Mesenchymal stem cell (in vitro differentiated cells and primary cell): ENCODE measurements at regions not wholly inside any gene's neighbourhood (a gene's known extent, or its start where the extent isn't known, plus 50 kb on each side); places are given as distances from the start of the nearest gene placed in this dataset.
"Not testable (repeated sequence)": the region's sequence is repeated elsewhere in the genome, so short reads cannot be mapped to it uniquely, and the experiment has no call there.

ENCODE experiments used
- DNase-seq: peaks from one replicate; pipeline ENCODE4 v3.0.0-alpha.2; 2013
- H2AFZ ChIP-seq: one replicate; pipeline ENCODE4 v1.6.1; 2013; ENCODE audit warnings: low read depth, mild to moderate bottlenecking, control low read depth, inconsistent platforms, low read length, moderate library complexity
- H2AK5ac ChIP-seq: 2 replicates; pipeline ENCODE4 v1.6.1; 2013; ENCODE audit warnings: low read length, moderate library complexity, mild to moderate bottlenecking, inconsistent platforms; ENCODE audit not compliant: severe bottlenecking
- H2BK120ac ChIP-seq: one replicate; pipeline ENCODE4 v1.6.1; 2013; ENCODE audit warnings: low read depth, mild to moderate bottlenecking, inconsistent platforms, low read length, moderate library complexity
- H2BK12ac ChIP-seq, 2 experiments: one replicate each; pipeline ENCODE4 v1.6.1; 2013; ENCODE audit warnings: inconsistent platforms in 2 of 2, low read length in 2 of 2, mild to moderate bottlenecking in 2 of 2, moderate library complexity in 2 of 2, control low read depth in 1 of 2
- H2BK15ac ChIP-seq: one replicate; pipeline ENCODE4 v1.6.1; 2013; ENCODE audit warnings: mild to moderate bottlenecking, low read depth, inconsistent platforms; ENCODE audit not compliant: poor library complexity, severe bottlenecking
- H2BK5ac ChIP-seq: 2 replicates; pipeline ENCODE4 v1.6.1; 2013; ENCODE audit warnings: low read depth, mild to moderate bottlenecking, low read length, control low read depth, inconsistent platforms; ENCODE audit not compliant: poor library complexity, severe bottlenecking
- H3K14ac ChIP-seq, 2 experiments: one replicate each; pipeline ENCODE4 v1.6.1; 2013; ENCODE audit warnings: inconsistent platforms in 2 of 2, low read length in 2 of 2, control low read depth in 1 of 2, mild to moderate bottlenecking in 1 of 2, moderate library complexity in 1 of 2
- H3K18ac ChIP-seq, 2 experiments: one replicate each; pipeline ENCODE4 v1.6.1; 2013; ENCODE audit warnings: inconsistent platforms in 2 of 2, low read length in 2 of 2, control low read depth in 1 of 2, low read depth in 1 of 2, mild to moderate bottlenecking in 1 of 2
- H3K23ac ChIP-seq, 2 experiments: one replicate each; pipeline ENCODE4 v1.6.1; 2013; ENCODE audit warnings: inconsistent platforms in 2 of 2, low read length in 2 of 2, mild to moderate bottlenecking in 2 of 2, moderate library complexity in 2 of 2, control low read depth in 1 of 2
- H3K27ac ChIP-seq: 2 replicates; pipeline ENCODE4 v1.5.1; 2013; ENCODE audit warnings: mild to moderate bottlenecking, moderate library complexity, low read length, control low read depth, inconsistent platforms; ENCODE audit not compliant: poor library complexity, severe bottlenecking
- H3K27me3 ChIP-seq, 2 experiments: 2 replicates each; pipeline versions ENCODE4 v1.6.1 to v1.7.0; 2013; ENCODE audit warnings: low read length in 2 of 2, mild to moderate bottlenecking in 2 of 2, moderate library complexity in 2 of 2, control low read depth in 1 of 2, inconsistent platforms in 1 of 2; ENCODE audit not compliant: control insufficient read depth in 1 of 2, insufficient read depth in 1 of 2
- H3K36me3 ChIP-seq, 2 experiments: 2 replicates each; pipeline versions ENCODE4 v1.6.1 to v1.7.0; 2013; ENCODE audit warnings: low read length in 2 of 2, control low read depth in 1 of 2, inconsistent platforms in 1 of 2, low read depth in 1 of 2, mild to moderate bottlenecking in 1 of 2; ENCODE audit not compliant: insufficient read depth in 2 of 2, control insufficient read depth in 1 of 2
- H3K4ac ChIP-seq, 2 experiments: one replicate each; pipeline ENCODE4 v1.6.1; 2013; ENCODE audit warnings: inconsistent platforms in 2 of 2, low read length in 2 of 2, mild to moderate bottlenecking in 2 of 2, moderate library complexity in 2 of 2, control low read depth in 1 of 2, low read depth in 1 of 2
- H3K4me1 ChIP-seq: 2 replicates; pipeline ENCODE4 v1.6.1; 2013; ENCODE audit warnings: low read depth, low read length, control low read depth; ENCODE audit not compliant: control insufficient read depth, insufficient read depth
- H3K4me2 ChIP-seq: 2 replicates; pipeline ENCODE4 v1.6.1; 2013; ENCODE audit warnings: low read length, mild to moderate bottlenecking, inconsistent platforms; ENCODE audit not compliant: poor library complexity, severe bottlenecking
- H3K4me3 ChIP-seq, 2 experiments: 2 replicates each; pipeline versions ENCODE4 v1.5.1 to v1.7.0; 2013; ENCODE audit warnings: low read length in 2 of 2, mild to moderate bottlenecking in 2 of 2, control low read depth in 1 of 2, low read depth in 1 of 2; ENCODE audit not compliant: insufficient read depth in 1 of 2
- H3K79me1 ChIP-seq: replicated peaks from 2 replicates; pipeline ENCODE4 v1.6.1; 2013; ENCODE audit warnings: mild to moderate bottlenecking, control low read depth, low read length, inconsistent platforms; ENCODE audit not compliant: poor library complexity, severe bottlenecking
- H3K9ac ChIP-seq: 2 replicates; pipeline ENCODE4 v1.7.0; 2013; ENCODE audit warnings: mild to moderate bottlenecking, low read length, moderate library complexity
- H3K9me3 ChIP-seq: 2 replicates; pipeline ENCODE4 v1.7.0; 2013; ENCODE audit warnings: mild to moderate bottlenecking, low read length; ENCODE audit not compliant: control insufficient read depth
- H4K8ac ChIP-seq: one replicate; pipeline ENCODE4 v1.6.1; 2013; ENCODE audit warnings: inconsistent platforms, mild to moderate bottlenecking, low read length, moderate library complexity
- H4K91ac ChIP-seq: one replicate; pipeline ENCODE4 v1.6.1; 2013; ENCODE audit warnings: mild to moderate bottlenecking, low read length, inconsistent platforms
- WGBS: methylation state at CpG from one replicate; pipeline ENCODE4 v1.1.7; 2013; ENCODE audit warnings: mixed read lengths; 5-methylcytosine and 5-hydroxymethylcytosine counted together

- Histone ChIP-seq H3K79me1 (no peaks in the 10 kb centered on the region), H3K14ac (no peak overlapping the region), H3K9me3 (peaks cover 12% of the 10 kb centered on the region), H3K36me3 (no peaks in the 10 kb centered on the region), H3K4me3 (no peak overlapping the region), H4K91ac (no peak overlapping the region), H3K18ac (no peak overlapping the region), H2BK120ac (no peak overlapping the region), H3K27ac (no peak overlapping the region), H2BK12ac (no peak overlapping the region), H3K9ac (no peak overlapping the region), H2AFZ (no peak overlapping the region), H3K27me3 (no peaks in the 10 kb centered on the region), H3K4ac (no peak overlapping the region), H2BK5ac (no peak overlapping the region), H3K23ac (no peak overlapping the region), H2BK15ac (no peak overlapping the region), H2AK5ac (no peak overlapping the region), H3K4me2 (no peak overlapping the region), H3K4me1 (no peaks in the 10 kb centered on the region), H4K8ac (no peak overlapping the region)
- no peak for DNase-seq
- no CpG with 5 or more reads among the region's 1 CpG for WGBS
These were observed 759.5 kb downstream of the GRXCR1 start for GRCh38 chr4:43651991-43652390.

- not testable (repeated sequence) for H3K79me1 ChIP-seq, H2BK5ac ChIP-seq, H3K4ac ChIP-seq, H3K23ac ChIP-seq, H2AK5ac ChIP-seq, H3K9me3 ChIP-seq, H3K4me3 ChIP-seq, H2AFZ ChIP-seq, H3K27ac ChIP-seq, H3K9ac ChIP-seq, H4K8ac ChIP-seq, H3K4me1 ChIP-seq, H4K91ac ChIP-seq, H3K14ac ChIP-seq, H3K36me3 ChIP-seq, H3K4me2 ChIP-seq, H2BK15ac ChIP-seq, H2BK12ac ChIP-seq, H3K18ac ChIP-seq, DNase-seq, H3K27me3 ChIP-seq, H2BK120ac ChIP-seq
- 40% methylated on average over 1 of the region's 2 CpGs for WGBS
These were observed 767.0 kb downstream of the GRXCR1 start for GRCh38 chr4:43659547-43659946.

DNA sequence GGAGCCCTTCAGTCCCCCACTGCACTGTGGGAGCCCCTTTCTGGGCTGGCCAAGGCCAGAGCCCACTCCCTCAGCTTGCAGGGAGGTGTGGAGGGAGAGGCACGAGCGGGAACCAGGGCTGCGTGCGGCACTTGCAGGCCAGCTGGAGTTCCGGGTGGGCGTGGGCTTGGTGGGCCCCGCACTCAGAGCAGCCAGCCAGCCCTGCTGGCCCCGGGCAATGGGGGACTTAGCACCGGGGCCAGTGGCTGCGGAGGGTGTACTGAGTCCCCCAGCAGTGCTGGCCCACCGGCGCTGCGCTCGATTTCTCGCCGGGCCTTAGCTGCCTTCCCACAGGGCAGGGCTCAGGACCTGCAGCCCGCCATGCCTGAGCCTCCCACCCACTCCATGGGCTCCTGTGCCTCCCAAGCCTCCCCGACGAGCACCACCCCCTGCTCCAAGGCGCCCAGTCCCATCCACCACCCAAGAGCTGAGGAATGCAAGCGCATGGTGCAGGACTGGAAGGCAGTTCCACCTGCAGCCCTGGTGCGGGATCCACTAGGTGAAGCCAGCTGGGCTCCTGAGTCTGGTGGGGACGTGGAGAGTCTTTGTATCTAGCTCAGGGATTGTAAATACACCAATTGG, 776.2 kb downstream of the KCTD8 start:
- not testable (repeated sequence) for H2BK12ac ChIP-seq, H3K4me1 ChIP-seq, H3K27ac ChIP-seq, H2BK15ac ChIP-seq, H3K14ac ChIP-seq, H3K4me2 ChIP-seq, H2AFZ ChIP-seq, H2BK120ac ChIP-seq, H3K4me3 ChIP-seq, H3K9ac ChIP-seq, H3K36me3 ChIP-seq, H4K91ac ChIP-seq, H3K4ac ChIP-seq, H3K79me1 ChIP-seq, H2BK5ac ChIP-seq, H2AK5ac ChIP-seq, H3K27me3 ChIP-seq, H3K18ac ChIP-seq, H3K23ac ChIP-seq, H4K8ac ChIP-seq, DNase-seq
- 84% methylated on average over 12 of the region's 23 CpGs for WGBS
- H3K9me3 ChIP-seq = peaks cover 18% of the 10 kb centered on the region

DNA sequence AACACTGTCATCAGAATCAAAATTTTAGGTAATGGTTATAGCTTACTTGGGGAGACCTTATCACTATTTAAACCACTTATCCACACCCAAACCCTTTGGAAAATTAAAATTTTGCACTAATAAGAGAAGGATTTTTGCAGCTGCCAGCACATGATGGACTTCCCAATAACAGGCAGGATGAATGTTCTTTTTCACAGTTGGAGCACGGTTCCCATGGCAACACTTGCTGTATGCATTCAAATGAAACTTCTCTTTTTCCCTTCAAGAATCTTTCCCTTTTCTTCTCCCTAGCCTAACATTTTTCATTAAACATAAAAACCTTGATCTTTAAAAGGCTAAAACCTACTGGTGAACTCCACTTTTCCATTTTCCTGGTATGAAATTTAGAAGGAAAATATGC, 768.2 kb downstream of the KCTD8 start:
- Histone ChIP-seq H3K9ac (no peak overlapping the region), H3K4me2 (no peak overlapping the region), H2BK120ac (no peak overlapping the region), H3K27ac (no peak overlapping the region), H3K27me3 (no peaks in the 10 kb centered on the region), H2AK5ac (no peak overlapping the region), H3K18ac (no peak overlapping the region), H4K8ac (no peak overlapping the region), H3K4me3 (no peak overlapping the region), H3K36me3 (no peaks in the 10 kb centered on the region), H4K91ac (no peak overlapping the region), H2BK12ac (no peak overlapping the region), H3K23ac (no peak overlapping the region), H3K9me3 (peaks cover 9% of the 10 kb centered on the region), H2BK5ac (no peak overlapping the region), H3K4ac (no peak overlapping the region), H3K4me1 (no peaks in the 10 kb centered on the region), H2AFZ (no peak overlapping the region), H3K79me1 (no peaks in the 10 kb centered on the region), H2BK15ac (no peak overlapping the region), H3K14ac (no peak overlapping the region)
- 90% methylated on average over 1 of the region's 1 CpG for WGBS
- no peak for DNase-seq
